ENCODE measurements at regions not wholly inside any gene's neighbourhood (a gene's known extent, or its start where the extent isn't known, plus 50 kb on each side); places are given as distances from the start of the nearest gene placed in this dataset.

- TF ChIP-seq, protein P1, sequence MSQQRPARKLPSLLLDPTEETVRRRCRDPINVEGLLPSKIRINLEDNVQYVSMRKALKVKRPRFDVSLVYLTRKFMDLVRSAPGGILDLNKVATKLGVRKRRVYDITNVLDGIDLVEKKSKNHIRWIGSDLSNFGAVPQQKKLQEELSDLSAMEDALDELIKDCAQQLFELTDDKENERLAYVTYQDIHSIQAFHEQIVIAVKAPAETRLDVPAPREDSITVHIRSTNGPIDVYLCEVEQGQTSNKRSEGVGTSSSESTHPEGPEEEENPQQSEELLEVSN (IDR thresholded peaks at IDR 0.05) = no peak
- TF ChIP-seq SP1 (IDR thresholded peaks at IDR 0.05; ENCODE audit: low read depth, low read length) (no peak), POLR2AphosphoS5 (IDR thresholded peaks at IDR 0.05; ENCODE audit: low read depth, low read length) (no peak), SAP30 (IDR thresholded peaks at IDR 0.05; ENCODE audit: insufficient read depth, insufficient replicate concordance, low read length) (no peak), RAD21 (IDR thresholded peaks at IDR 0.05 in 1 of 2, conservative IDR thresholded peaks at IDR 0.05 in 1 of 2; ENCODE audit: low read depth in 2 of 2, low read length in 2 of 2) (no peak), CHD2 (IDR thresholded peaks at IDR 0.05; ENCODE audit: low read length) (no peak), TAF1 (IDR thresholded peaks at IDR 0.05; ENCODE audit: low read depth, low read length) (no peak)
These were observed 137.3 kb downstream of the DDX1 start (continued) for GRCh38 chr2:15729001-15729400.
